ENCODE measurements at regions not wholly inside any gene's neighbourhood (a gene's known extent, or its start where the extent isn't known, plus 50 kb on each side); places are given as distances from the start of the nearest gene placed in this dataset.

GRCh38 chr10:100662067-100662466, 83.3 kb upstream of the PAX2 start:
- TF ChIP-seq MAX (IDR thresholded peaks at IDR 0.05; ENCODE audit: insufficient read depth, insufficient read length), result no peak
- no peak for TF ChIP-seq CTCF (IDR thresholded peaks at IDR 0.05; ENCODE audit: extremely low read depth in 1 of 2, insufficient read depth in 1 of 2, low read depth in 1 of 2, low read length in 2 of 2)
- no peak for TF ChIP-seq POLR2AphosphoS5 (IDR thresholded peaks at IDR 0.05; ENCODE audit: insufficient read depth, low read depth, low read length)

All from endothelial cell of umbilical vein (primary cell).